ENCODE measurements at regions not wholly inside any gene's neighbourhood (a gene's known extent, or its start where the extent isn't known, plus 50 kb on each side); places are given as distances from the start of the nearest gene placed in this dataset.

- Histone ChIP-seq H3K27me3 (peaks cover 13% of the 10 kb centered on the region), H3K9me3 (no peaks in the 10 kb centered on the region), H3K4me3 (ENCODE audit: low read depth, low read length) (no peak overlapping the region), H3K4me1 (no peaks in the 10 kb centered on the region), H3K36me3 (no peaks in the 10 kb centered on the region)
- no peak for TF ChIP-seq CTCF (IDR thresholded peaks at IDR 0.05; ENCODE audit: low read depth, low read length)
- no peak for DNase-seq
These were observed 165.9 kb upstream of the TMEM260 start for GRCh38 chr14:56413721-56414120.

GRCh38 chr14:56414236-56414635, 165.4 kb upstream of the TMEM260 start:
- TF ChIP-seq CTCF (IDR thresholded peaks at IDR 0.05; ENCODE audit: low read depth, low read length): no peak
- H3K4me1 ChIP-seq: no peaks in the 10 kb centered on the region
- H3K27me3 ChIP-seq: peaks cover 13% of the 10 kb centered on the region
- no peak overlapping the region for H3K4me3 ChIP-seq (ENCODE audit: low read depth, low read length)
- H3K9me3 ChIP-seq: no peaks in the 10 kb centered on the region
- H3K36me3 ChIP-seq: no peaks in the 10 kb centered on the region
- no peak for DNase-seq

- Histone ChIP-seq H3K27me3 (peaks cover 9% of the 10 kb centered on the region), H3K4me3 (ENCODE audit: low read depth, low read length) (no peak overlapping the region), H3K9me3 (0 out of 2 replicates have a peak, but pooled peaks cover 3% of the 10 kb centered on the region), H3K36me3 (no peaks in the 10 kb centered on the region), H3K4me1 (no peaks in the 10 kb centered on the region)
- DNase-seq: no peak
- no peak for TF ChIP-seq CTCF (IDR thresholded peaks at IDR 0.05; ENCODE audit: low read depth, low read length)
These were observed 163.4 kb upstream of the TMEM260 start for GRCh38 chr14:56416213-56416612.

GRCh38 chr14:56417173-56417572, 162.4 kb upstream of the TMEM260 start:
- H3K4me3 ChIP-seq (ENCODE audit: low read depth, low read length): no peak overlapping the region
- H3K4me1 ChIP-seq: no peaks in the 10 kb centered on the region
- H3K9me3 ChIP-seq: 0 out of 2 replicates have a peak, but pooled peaks cover 3% of the 10 kb centered on the region
- DNase-seq: no peak
- H3K27me3 ChIP-seq: peaks cover 9% of the 10 kb centered on the region
- TF ChIP-seq CTCF (IDR thresholded peaks at IDR 0.05; ENCODE audit: low read depth, low read length): no peak
- no peaks in the 10 kb centered on the region for H3K36me3 ChIP-seq

GRCh38 chr14:56419750-56420149, 159.8 kb upstream of the TMEM260 start:
- TF ChIP-seq CTCF (IDR thresholded peaks at IDR 0.05; ENCODE audit: low read depth, low read length): no peak
- DNase-seq: no peak
- Histone ChIP-seq H3K9me3 (0 out of 2 replicates have a peak, but pooled peaks cover 3% of the 10 kb centered on the region), H3K4me3 (ENCODE audit: low read depth, low read length) (no peak overlapping the region), H3K36me3 (no peaks in the 10 kb centered on the region), H3K4me1 (no peaks in the 10 kb centered on the region), H3K27me3 (no peaks in the 10 kb centered on the region; the same call in none of the 2 replicates)

GRCh38 chr14:56422221-56422620, 157.4 kb upstream of the TMEM260 start:
- Histone ChIP-seq H3K4me1 (no peaks in the 10 kb centered on the region), H3K36me3 (no peaks in the 10 kb centered on the region), H3K9me3 (0 out of 2 replicates have a peak, but pooled peaks cover 3% of the 10 kb centered on the region), H3K27me3 (no peaks in the 10 kb centered on the region; the same call in none of the 2 replicates), H3K4me3 (ENCODE audit: low read depth, low read length) (no peak overlapping the region)
- DNase-seq: no peak
- no peak for TF ChIP-seq CTCF (IDR thresholded peaks at IDR 0.05; ENCODE audit: low read depth, low read length)
